Activated naive CD4-positive, alpha-beta T cell (primary cell): ENCODE measurements at regions not wholly inside any gene's neighbourhood (a gene's known extent, or its start where the extent isn't known, plus 50 kb on each side); places are given as distances from the start of the nearest gene placed in this dataset.

ENCODE experiments used
- DNase-seq, 4 experiments: peaks; one replicate each; lab custom pipeline; 2025; lab: John Stamatoyannopoulos, UW

- no peak for DNase-seq
These were observed 108.3 kb upstream of the RPS6KA3 start for GRCh38 chrX:20374900-20375438.

GRCh38 chrX:20374450-20374849, 107.7 kb upstream of the RPS6KA3 start:
- DNase-seq, result no peak

- DNase-seq, result no peak
These were observed 106.4 kb upstream of the RPS6KA3 start for GRCh38 chrX:20373063-20373462.

- no peak for DNase-seq
These were observed 105.8 kb upstream of the RPS6KA3 start for GRCh38 chrX:20372533-20372932.

- no peak for DNase-seq
These were observed 102.8 kb upstream of the RPS6KA3 start for GRCh38 chrX:20369468-20369867.

- no peak for DNase-seq
These were observed 97.5 kb upstream of the RPS6KA3 start for GRCh38 chrX:20364238-20364637.

GRCh38 chrX:20363275-20363674, 96.6 kb upstream of the RPS6KA3 start:
- DNase-seq, result no peak

GRCh38 chrX:20362268-20363267, 95.9 kb upstream of the RPS6KA3 start:
- no peak for DNase-seq

- DNase-seq, result no peak
These were observed 95.2 kb upstream of the RPS6KA3 start for GRCh38 chrX:20361890-20362262.

- DNase-seq, result no peak
These were observed 94.6 kb upstream of the RPS6KA3 start for GRCh38 chrX:20361081-20361889.

GRCh38 chrX:20355187-20355586, 88.5 kb upstream of the RPS6KA3 start:
- no peak for DNase-seq

GRCh38 chrX:20354505-20354904, 87.8 kb upstream of the RPS6KA3 start:
- DNase-seq, result no peak

- no peak for DNase-seq
These were observed 86.2 kb upstream of the RPS6KA3 start for GRCh38 chrX:20352935-20353336.

GRCh38 chrX:20352504-20352903, 85.8 kb upstream of the RPS6KA3 start:
- DNase-seq, result no peak

DNA sequence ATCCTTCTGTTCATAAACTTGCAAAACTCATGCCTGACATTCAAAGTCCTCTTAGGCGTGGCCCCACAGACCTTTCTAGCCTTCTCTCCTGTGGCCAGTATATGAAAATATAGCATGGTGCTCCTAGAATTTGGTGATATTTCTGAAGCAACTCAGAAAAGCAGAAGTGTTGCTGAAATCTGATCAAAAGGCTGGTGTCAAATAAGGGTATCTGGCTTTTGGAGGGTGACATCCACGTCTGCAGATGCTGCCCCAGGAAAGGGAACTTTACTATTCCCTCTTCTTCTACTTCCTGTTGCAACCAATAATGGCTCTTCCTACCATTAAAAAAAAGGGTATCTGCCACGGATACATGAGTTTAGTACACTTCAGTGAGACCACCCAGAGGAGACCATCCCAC, 83.9 kb upstream of the RPS6KA3 start:
- no peak for DNase-seq

DNA sequence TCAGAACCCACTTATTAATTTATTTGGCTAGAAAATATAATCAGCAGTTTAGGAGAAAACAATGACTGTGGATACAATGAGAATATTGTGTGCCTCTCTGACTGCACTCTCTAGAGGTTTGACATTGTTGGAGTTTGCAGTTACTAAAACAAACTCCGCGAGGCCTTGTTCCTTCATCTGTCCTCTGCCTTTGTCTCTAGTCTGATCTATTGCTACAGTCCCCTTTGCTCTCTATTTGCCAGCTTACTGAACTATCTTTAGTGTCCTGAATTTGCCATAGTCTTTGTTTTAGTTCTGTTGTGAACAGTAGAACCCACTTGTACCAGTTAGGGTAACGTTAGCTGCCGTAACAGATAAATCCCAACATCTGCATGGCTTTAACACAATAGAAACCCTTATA, 81.4 kb upstream of the RPS6KA3 start:
- no peak for DNase-seq

GRCh38 chrX:20347481-20347880, 80.8 kb upstream of the RPS6KA3 start:
- no peak for DNase-seq

DNA sequence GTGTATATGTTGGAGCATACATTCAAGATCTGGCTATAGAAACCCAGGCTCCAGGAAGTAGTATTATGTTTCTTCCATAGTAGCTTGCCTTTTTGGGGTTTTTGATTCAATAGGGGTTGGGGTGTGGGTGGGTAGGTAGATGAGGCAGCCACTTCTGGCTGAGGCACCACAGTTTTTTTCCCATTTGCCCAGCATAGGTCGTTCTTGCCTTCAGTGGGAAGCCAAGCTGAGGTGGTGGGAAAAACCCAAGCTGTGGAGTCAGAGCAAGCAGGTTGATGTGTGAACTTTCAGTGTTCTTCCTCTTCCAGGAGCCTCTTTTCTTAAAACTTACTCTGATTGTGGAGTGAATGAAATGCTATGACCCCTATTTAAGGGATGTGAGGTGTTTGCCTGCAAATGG, 67.0 kb upstream of the RPS6KA3 start:
- DNase-seq, result no peak

- DNase-seq, result no peak
These were observed 63.8 kb upstream of the RPS6KA3 start for GRCh38 chrX:20330545-20330944.

- no peak for DNase-seq
These were observed 62.7 kb upstream of the RPS6KA3 start for GRCh38 chrX:20329435-20329834.

DNA sequence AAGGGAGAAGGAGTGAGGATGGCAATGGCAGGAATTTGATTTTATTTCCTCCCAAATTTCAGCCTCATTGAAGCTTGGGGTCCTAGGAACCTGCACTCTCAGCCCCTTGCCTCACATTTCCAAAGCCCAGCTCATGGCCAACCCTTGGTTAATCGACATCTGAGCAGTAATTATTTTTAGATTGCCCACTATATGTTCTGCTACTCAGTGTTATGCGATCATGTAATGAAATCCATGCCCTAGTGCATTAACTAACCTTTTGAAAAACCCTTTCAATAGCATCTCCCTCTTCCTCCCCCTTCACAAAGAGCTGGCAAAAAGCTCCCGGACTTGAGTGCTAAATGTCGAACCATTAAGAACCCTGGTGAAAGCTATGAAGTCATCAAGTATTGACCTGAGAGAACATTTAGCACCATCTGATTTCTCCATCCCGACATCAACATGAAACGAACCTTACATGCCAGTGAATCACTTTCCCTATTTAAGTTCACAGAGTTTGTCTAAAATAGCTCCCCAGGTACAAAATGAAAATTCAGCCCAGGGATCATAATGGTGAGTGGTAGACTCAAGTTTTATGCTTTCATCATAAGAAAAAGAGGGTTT, 59.2 kb upstream of the RPS6KA3 start:
- no peak for DNase-seq

DNA sequence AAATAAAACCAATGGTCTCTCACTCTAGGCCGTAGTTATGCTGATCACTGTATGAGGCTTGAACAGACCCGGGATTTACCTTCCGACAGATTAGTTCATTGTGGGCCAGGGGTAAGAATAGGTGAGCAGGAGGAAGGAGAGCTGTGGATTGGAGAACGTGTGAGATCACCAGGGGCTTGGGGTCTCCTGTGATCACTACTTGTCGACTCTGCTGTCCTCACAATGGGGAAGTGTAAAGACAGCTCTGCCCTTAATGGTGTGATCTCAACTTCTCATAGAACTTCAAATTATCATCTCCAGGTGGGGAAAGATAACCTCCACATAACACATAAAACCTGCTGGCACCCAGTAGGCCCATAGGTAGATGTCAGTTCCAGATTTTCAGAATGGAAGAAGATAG, 56.2 kb upstream of the RPS6KA3 start:
- DNase-seq, result no peak
